Renal cortical epithelial cell (primary cell): ENCODE measurements at regions not wholly inside any gene's neighbourhood (a gene's known extent, or its start where the extent isn't known, plus 50 kb on each side); places are given as distances from the start of the nearest gene placed in this dataset.
"Not testable (repeated sequence)": the region's sequence is repeated elsewhere in the genome, so short reads cannot be mapped to it uniquely, and the experiment has no call there.

Experiments used
- DNase-seq: peaks from one replicate; pipeline ENCODE4 v3.0.0-alpha.2; 2011; ENCODE audit warnings: low read depth

DNA sequence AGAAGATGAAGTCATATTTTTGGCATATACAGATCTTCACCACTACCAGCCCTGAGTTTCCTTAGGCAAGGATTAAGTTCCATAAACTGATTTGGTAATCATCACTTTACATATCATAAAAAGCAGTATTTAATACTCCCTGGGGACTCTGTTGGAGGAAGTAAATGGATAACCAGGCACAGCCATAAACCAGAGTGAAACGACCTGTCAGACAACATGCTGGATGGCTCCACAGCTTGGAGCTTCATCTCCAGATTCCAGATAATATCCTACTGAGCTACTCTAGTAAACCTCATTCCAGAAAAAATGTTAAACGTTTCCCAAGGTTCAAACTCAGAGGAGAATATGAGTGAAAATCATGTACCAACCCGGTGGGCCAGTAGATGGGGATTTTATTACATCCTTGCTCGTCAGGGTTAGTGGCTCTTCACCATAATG, 109.2 kb downstream of the BASP1 start:
- DNase-seq, result no peak

DNA sequence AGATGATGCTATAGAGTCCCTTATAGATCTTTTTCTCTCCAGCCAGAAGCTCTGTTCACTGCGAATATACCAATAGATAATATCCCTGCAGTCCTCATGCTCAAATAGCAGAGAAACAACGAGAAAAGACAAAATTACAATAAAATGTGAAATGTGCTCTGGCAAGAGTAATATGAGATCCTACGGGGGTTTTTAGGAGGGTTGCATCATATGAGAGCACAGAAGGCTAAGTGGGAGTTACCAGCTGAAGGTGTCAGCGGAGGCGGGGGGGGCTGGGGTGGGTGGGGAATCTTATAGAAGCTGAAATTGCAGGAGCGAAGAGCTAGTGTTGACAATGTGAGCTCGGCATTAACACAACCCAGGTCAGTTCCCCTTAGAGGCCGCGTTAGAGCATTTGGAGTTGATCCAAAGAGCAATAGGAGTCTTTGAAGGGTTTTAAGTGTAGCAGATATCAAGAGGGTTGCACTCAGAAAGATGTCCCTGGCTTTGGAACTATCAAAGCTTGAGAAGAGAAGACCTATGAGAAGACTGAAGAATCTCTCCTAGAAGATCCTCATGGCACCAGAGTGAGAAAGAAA, 109.7 kb downstream of the BASP1 start:
- no peak for DNase-seq

DNA sequence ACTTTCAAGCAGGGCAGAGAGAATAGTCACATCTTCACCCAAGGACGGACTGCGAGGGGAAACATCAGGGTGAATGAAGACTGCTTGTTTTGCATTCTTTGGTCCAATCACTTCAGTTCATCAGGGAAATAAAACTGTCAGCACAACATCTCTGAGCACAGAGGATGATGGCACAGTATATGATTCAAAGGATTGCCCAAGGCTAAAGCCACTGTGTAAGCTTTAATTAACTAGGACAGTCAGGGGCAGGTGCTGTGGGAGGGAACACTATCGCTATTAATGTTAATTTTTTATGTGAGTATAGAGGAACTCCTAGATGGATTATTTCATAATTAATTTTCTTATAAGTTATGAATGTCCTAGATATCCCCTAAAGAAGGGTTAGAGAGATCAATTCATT, 112.1 kb downstream of the BASP1 start:
- DNase-seq, result no peak

DNA sequence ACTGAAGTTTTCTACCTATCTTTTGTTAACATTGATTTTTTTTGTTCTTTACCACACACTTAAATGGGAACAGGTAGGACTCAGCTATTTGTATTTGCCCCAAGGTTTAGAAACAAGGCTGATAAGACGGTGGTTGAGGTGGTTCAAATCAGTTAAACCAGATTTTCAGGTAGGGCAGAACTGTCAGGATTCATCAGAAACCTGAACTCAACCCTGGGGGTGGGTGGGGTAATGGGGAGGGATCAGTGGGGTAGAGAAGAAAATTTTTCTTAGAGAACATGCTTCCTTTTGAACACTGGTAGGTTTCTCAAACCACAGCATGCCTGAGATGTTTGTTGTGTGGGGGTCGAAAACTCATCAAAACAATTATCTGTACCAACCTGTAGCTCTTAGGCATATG, 113.0 kb downstream of the BASP1 start:
- no peak for DNase-seq

DNA sequence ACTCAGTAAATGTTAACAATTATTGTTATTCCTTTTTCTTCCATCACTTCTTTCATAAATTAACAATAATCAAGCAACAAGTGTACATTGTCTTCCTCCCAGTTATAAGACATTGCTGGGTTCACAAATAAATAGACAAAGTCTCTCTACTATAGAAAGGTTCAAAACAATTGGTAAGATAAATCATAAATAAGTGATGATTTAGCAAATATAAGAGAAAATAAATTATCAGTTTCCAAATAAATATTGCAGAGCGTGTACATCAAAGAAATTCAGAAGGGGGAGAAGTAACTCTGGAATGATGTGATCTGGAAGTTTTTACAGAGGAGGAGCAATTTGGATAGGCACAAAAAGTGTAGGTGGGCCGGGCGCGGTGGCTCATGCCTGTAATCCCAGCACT, 114.2 kb downstream of the BASP1 start:
- no peak for DNase-seq

DNA sequence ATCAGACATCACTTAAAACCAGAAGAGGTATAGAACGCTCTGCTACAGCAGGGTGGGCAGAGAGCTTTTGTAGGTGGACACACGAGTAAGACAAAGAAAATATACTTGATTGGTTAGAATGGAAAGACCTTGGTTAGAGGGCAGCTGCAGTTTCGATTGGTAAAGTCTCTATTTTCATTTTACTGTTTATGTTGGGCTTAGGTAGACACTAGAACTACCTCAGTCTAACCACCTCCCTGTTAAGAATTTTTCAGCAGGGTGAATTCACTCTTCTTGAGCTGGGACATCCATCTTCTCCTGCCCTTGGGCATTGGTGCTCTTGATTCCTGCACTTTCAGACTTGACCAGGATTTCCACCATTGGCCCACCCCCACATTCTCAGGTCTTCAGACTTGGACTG, 116.3 kb downstream of the BASP1 start:
- DNase-seq, result no peak

DNA sequence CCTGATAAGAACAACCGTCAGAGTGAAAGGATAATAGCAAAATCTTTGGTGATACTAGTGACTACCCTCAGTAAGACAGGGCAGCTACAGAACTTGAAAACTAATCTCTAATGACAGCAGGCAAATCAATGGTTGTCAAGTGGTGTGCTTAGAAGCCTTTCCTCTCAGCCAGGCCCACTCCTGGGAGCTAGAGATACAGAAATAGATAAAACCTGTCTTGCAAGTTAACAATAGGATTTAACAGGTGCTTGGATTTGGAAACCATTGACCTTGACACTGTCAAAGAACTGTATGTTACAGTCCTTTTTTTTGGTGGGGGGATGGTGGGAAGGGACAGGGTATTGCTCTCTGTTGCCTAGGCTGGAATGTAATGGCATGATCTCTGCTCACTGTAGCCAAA, 118.6 kb downstream of the BASP1 start:
- DNase-seq, result no peak

DNA sequence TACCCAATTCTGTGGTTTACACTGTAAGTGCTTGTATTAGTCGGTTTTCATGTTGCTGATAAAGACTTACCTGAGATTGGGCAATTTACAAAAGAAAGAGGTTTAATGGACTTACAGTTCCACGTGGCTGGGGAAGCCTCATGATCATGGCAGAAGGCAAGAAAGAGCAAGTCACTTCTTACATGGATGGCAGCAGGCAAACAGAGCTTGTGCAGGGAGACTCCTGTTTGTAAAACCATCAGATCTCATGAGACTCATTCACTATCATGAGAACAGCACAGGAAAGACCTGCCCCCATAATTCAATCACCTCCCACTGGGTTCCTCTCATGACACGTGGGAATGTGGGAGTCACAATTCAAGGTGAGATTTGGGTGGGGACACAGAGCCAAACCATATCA, 119.3 kb downstream of the BASP1 start:
- DNase-seq, result not testable (repeated sequence)

DNA sequence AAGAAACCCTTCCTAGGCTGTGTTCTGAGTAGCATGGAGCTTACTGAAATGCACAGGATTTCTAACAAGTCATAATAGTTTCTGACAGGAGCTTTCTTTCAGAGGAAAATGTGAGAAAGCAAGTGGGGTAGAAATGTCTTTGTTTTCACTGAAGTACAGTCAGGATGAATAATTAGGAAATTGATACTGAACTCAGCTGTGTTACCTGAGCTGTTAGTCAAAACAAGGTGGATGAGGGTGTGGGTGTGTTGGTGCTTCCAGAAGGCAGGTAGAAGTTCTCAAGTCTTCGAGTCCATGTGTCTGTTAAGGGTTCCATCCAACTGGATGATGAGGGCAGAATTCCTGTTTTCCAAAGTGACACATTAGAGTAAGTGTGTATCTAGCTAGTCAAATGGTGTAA, 122.4 kb downstream of the BASP1 start:
- no peak for DNase-seq

DNA sequence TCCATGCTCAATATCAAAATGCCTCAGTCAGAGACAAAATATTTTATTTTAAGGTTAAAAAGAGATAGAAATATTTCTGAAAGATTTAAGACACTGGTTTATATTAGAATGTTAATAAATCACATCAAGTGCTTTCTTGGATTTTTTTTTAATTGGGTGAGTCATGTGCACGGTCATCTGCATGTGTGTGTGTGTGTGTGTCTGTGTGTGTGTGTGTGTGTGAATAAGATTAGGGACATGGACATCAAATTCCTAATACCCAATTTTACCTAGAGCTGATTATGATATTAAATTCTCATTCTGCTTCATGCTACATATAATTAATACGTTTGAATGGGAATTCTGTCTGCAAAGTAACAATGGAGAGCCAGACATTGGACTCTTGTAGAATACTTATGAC, 122.9 kb downstream of the BASP1 start:
- DNase-seq, result no peak

DNA sequence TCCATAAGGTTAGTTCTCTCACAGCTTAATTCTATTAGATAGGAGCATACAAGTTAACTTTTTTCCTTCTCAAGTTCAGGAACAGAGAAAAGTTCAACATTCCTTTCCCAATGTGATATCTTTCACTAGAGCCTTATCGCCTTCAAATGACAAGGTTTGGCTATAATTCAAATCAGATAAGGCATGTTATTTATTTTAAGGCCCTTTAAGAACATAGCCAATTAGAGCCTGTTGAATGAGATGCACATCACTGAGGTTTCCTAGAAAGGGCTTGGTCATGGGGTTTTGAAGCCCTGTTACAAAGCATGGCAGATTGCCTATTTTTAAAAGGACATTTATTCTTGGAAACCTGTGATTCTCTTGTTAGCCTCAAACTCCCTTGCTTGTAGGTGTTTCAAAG, 123.4 kb downstream of the BASP1 start:
- DNase-seq, result no peak

DNA sequence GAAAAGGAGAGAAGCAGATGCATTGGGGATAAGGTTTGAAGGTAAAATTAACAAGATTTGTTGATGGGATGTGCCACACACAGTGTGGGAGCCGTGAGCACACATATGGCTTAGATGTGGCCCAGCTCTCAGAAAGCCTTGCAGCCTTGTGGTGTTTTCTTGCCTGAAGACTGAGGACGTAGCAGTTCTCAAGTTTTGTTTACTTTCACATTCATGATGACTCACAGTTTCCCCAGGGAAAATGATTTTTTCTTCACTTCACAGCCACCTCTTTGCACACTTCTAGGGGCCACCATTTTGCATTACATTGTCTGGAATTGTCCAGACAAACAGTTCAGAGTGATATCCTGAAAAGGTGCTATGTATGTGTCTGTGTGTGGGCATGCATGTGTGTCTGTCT, 126.2 kb downstream of the BASP1 start:
- peak; percentile 73 for DNase-seq

DNA sequence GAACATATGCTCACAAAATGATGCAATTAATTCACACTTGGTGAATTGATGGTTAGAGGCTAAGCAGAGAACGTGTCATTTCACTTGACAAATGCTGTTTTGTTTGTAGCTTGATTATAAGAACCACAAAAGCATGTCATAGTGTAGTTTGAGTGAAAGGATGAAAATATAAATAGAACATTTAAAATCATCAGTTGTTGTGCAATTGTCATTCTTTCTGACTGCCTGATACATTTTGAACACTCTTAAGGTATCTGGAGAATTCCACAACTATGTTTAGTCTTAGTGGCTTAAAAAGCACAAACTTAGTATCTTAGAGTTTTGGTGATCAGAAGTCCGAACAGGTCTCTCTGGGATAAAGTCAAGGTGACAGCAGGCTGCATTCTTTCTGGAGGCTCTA, 129.4 kb downstream of the BASP1 start:
- DNase-seq, result no peak

DNA sequence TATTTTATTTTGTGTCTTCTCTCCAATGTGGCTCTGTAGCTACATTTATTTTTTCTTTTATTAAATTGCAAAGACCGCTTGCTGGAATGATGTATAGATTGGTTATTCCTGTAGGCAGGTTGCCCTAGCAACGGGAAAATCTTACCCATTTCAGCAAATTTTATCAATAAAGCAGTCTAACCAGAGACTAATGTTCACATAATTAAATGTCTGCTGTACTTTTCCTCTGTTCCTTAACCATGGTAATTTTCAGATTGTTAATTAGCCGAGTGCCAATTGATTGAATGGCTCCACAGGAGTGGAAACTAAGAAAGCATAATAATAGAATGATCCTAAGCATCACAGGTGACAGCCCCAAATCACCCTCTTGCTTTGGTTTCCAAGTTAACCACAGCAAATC, 134.8 kb downstream of the BASP1 start:
- no peak for DNase-seq

DNA sequence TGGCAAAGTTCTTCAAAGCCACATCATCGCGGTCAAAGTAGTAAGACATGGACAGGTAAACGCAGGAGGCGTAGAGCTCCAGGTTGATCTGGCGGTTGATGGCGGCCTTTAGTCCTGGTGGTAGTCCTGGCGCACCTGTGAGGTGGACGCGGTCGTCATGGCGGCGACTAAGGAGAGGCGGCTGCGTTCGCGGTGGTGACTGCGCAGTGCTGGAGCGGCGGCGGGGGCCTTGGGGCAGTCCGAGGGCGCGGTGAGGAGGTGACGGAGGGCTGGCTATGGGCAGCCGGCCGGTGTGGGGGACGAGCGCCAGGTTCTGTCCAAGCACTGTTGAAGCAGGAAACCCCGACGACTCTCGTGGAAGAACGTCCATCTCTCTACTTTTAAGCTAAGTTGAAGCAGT, 136.8 kb downstream of the BASP1 start:
- DNase-seq, result no peak

DNA sequence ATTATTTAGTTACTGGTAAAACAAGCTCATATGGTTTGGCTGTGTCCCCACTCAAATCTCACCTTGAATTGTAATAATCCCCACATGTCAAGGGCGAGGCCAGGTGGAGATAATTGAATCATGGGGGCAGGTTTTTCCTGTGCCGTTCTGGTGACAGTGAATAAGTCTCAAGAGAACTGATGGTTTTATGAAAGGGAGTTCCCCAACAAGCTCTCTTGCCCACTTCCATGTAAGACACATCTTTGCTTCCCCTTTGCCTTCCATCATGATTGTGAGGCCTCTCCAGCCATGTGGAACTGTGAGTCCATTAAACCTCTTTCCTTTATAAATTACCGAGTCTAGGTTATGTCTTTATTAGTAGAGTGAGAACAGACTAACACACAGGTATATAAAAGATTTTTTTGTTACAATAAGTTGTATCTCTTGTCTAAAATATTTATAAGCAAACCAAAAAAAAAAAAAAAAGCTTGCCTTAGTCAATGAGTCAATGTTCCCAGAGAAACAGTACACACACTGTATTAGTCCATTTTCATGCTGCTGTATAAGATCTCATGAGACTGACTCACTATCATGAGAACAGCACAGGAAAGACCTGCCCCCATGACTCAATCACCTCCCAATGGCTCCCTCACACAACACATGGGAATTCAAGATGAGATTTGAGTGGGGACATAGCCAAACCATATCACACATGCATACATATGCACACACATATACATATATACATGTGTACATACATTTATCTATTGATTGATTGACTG, 138.3 kb downstream of the BASP1 start:
- peak; percentile 35 for DNase-seq

DNA sequence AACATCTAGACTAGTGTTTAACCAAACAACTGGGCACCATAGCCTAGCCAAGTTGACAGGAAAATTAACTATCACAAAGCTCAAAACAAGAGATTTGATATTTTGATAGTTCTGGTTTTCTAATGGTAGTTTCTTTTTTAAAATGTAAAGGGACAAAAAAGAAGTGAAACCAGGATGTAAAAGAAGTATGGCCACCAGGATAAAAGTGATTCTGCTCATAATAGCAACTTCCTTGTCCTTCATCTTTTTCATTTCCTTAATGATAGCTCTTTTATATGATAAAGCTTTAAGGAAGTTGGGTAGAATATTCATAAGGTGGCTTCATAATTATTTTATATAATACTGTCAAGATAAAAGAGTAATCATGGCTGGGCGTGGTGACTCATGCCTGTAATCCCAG, 139.1 kb downstream of the BASP1 start:
- no peak for DNase-seq

DNA sequence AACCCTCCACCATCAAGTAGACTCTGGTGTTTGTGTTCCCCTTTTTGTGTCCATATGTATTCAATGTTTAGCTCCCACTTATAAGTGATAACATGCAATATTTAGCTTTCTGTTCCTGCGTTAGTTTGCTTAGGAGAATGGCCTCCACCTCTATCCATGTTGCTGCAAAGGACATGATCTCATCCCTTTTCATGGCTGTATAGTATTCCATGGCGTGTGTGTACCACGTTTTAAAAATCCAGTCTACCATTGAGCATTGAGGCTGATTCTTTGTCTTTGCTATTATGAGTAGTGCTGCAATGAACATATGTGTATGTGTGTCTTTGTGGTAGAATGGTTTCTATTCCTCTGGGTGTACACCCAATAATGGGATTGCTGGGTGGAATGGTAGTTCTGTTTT, 140.1 kb downstream of the BASP1 start:
- DNase-seq, result no peak

DNA sequence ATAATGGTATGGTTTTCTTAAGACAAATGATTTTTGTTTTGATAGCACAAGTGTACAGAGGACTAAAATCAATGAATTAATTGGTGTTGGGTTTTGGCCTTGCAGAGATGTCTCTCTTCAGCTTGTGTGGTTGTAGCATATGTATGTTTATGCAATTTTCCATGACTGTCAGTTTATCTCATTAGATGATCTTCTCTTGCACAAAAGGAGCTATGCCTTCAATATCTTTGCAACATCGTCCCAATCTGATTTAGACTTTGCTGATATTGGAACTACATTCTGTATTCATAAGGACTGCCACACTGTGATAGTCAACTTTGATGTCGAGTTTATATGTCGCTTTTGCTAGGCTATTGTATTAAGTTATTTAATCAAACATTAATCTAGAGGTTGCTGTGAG, 140.0 kb upstream of the TAF11L2 start:
- DNase-seq, result no peak

DNA sequence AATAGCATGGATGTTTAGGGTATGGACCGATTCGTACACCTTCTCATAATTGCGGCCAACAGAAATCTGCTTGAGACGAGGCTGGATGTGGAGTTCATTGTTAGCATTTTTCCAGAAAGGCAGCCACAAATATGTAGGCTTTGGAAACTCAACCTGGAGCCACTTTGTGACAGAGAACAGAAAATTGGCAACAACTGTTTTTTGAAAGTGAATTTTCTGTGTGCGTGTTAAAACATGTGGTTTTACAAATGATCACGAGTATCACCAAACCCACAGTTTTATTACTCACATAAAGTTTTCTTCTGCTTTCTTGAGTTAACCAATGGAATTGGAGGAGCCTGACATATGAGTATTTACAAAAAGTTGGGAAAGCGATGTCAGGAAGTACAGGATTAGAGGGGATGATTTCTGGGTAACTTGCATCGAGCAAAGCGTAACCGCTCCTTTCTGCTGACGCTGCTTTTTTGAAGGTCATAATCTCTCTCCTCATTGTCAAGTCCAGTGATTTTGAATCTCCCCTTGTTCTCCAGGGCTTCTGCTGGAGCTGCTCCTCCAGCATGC, 138.5 kb upstream of the TAF11L2 start:
- no peak for DNase-seq

DNA sequence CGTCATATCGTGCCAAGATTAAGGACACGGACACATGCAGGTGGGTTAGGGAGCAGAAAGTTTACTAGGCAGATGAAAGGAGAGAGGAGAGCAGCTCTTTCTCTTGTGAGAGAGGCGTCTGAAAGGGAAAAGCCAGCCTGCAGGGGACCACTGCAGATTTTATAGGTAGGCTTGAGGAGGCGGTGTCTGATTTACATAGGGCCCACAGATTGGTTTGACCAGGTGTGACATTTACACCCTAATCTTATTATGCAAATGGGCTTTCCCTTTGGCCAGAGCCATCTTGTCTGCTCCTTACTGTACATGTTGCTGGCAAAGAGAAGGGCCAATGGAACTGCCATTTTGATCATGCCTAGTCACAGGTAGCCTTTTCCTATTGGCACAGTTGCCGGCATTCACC, 137.2 kb upstream of the TAF11L2 start:
- DNase-seq, result no peak

DNA sequence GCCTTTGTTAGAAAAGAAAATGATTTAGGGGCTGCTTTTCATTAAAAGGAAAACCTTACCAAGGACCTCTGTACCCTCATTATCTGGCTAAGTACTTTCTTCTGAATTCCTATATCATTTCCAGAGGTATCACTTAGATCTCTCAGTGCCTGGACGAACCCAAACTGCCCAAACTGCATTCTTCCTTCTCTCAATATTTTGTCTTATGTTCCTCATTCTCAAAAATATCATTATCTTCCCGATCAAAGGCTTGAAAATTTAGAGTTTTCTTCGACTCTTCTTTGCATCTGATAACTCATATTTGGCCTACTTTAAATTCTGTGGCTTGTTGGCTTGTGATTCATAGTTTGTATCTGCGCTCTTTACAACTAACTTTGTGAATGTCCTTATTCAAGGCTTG, 136.7 kb upstream of the TAF11L2 start:
- DNase-seq, result no peak

DNA sequence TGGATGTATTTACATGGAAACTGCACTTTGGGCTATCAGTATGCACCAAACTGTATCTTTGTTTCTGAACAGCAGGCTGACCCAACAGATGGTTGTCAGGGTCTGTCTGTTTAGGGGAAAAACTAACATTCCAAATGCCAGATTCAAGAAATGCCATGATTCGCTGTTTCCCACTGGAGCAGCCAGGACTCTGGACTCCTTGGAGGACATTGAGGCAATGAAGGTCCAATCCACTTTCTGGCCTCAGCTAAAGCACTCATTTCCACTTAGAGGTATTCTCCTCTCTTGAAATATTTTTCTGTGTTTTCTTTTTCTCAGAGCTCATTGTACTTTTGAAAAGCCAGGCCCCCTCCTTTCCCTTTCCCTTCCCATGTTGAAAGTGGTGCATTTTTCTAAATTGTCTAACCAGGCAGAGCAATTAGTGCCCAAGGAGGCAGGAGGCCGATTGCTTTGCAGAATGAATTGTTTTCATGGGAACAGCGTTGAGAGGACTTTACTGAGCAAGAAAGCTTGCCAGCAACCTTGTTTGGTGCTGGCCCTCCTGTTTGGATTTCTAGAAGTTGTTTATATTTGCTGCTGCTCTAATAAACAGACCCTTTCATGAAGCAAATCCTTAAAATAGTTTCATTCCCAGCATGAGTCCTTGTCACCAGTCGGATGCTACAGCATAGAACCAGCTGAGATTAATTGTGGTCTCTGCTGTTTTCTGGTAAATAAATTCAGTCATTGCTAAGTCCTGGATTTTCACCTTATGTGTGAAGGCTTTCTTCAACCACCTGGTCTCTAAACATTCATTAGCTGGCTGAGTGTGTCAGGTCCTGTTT, 132.8 kb upstream of the TAF11L2 start:
- no peak for DNase-seq
